HUDEP-2 (cell line): ENCODE measurements at regions not wholly inside any gene's neighbourhood (a gene's known extent, or its start where the extent isn't known, plus 50 kb on each side); places are given as distances from the start of the nearest gene placed in this dataset.
"Not testable (repeated sequence)": the region's sequence is repeated elsewhere in the genome, so short reads cannot be mapped to it uniquely, and the experiment has no call there.

Experiments
- DNase-seq, 76 experiments: peaks; one replicate each; lab custom pipeline; 2025; ENCODE audit not compliant: unreplicated experiment in 76 of 76; lab: John Stamatoyannopoulos, UW

DNA sequence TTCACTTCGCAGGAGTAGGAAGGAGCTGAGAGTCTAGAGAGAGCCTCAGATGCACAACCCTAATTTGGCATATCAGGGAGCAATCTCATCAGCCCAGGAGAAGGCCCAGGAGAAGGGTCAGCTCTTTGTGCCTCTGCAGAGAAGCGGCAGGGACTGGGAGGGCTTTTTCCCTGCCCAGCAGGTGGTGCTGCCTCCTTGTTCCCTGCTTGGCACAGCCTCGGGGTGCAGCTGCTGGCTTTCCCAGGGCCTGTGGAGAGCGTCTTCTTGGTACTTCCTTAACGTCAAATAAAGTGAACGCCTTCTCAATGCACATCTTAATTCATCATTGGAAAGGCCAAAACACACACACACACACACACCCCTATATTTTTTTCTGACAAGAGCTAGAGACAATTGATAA, 519.3 kb downstream of the GOLGA6L6 start:
- DNase-seq = not testable (repeated sequence)

- not testable (repeated sequence) for DNase-seq
These were observed 520.2 kb downstream of the GOLGA6L6 start for GRCh38 chr15:20021351-20021750.

- not testable (repeated sequence) for DNase-seq
These were observed 521.0 kb downstream of the GOLGA6L6 start for GRCh38 chr15:20020588-20020987.

DNA sequence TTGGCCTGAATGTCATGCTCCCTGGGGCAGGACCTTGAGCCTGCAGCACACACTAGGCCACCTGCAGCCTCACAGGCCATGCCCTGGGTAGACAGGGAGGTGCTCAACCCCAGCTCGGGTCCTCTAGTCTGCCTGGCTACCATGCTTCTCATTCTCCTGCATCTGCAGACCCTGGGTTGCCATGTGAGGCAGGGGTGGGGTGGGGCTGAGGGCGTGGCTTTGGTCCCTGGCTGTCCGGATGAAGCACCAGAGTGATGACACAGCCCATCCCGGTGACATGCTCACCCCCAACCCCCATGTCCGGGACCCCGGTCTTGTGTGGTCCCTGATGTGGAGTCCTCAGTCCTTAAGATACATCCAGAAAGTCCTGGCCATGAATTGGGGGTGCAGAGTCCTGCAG, 521.8 kb downstream of the GOLGA6L6 start:
- DNase-seq = not testable (repeated sequence)

DNA sequence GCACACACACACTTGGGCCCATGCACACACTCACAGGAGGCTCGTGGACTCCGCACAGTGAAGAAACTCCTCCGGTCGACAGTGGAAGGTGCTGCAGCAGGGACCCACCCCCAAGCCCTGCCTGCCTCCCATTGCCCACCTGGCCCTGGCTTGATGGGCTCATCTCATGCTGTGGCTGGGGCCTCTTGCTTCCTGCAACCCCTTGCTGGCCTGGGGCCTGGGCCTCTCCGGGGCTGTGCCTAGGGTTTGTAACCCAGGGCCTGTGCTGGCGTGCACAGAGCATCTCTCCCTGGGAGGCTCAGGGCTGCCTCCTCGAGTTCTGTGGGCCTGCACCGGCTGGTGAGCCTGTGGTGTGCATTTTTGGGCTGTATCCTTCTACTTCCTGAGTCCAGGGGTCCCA, 524.0 kb downstream of the GOLGA6L6 start:
- DNase-seq = not testable (repeated sequence)

DNA sequence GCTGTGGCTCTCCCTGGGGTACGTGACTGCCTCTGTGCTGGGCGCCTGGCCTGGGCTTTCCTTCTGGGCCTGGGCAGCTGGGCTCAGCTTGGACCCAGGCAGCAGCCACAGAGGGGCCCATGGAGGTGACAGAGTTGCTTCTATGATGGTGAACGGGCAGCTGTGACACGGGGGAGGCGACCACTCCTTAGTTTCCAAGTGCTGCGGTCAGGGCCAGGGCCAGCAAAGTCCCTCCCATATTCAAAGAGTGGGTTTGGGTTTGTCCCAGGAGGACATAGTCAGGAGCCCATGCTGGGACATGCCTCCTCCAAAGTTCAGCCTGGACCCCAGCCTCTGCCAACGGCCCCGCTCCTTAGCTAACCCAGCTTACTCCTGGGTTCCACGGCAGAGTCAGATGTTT, 524.7 kb downstream of the GOLGA6L6 start:
- not testable (repeated sequence) for DNase-seq

DNA sequence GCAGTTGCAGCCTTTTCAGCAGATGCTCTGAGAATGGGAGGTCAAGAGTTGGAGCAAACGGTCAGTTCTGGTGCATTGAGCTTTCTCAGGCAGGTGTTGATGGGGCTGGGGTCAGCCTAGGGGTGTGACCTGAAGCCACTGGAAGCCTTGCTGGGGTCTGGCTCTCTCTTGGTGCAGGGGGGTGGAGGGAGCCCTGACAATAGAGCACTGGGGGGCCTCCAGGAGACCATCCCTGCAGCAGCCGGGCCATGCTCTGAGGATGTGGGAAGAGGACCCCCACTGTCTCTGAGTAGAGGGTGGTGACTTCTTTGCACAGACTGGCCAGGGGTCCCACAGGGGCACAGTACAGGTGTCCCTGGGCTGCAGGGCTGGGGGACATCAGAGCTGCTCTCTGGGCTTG, 528.8 kb downstream of the GOLGA6L6 start:
- DNase-seq = not testable (repeated sequence)

DNA sequence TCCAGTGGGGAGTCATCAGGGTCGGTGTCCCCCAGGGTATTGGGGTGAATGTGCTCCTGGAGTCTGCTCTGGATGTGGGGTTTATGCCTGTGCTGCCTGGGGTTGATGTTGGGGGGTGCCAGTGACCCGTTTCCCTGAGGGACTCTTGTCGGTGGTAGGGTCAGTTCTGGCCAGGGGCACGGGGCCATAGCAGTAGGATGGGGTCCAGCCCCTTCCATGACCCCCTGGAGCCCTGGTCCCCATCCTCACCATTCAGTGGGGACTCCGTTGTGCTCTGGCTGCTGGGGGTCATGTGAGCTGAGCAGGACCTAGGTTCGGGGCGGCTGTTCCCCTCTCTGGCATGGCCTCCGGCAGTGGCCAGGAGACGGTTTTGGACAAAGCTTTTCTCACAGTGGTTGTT, 530.8 kb downstream of the GOLGA6L6 start:
- not testable (repeated sequence) for DNase-seq

- not testable (repeated sequence) for DNase-seq
These were observed 532.0 kb downstream of the GOLGA6L6 start for GRCh38 chr15:20009619-20010018.

- not testable (repeated sequence) for DNase-seq
These were observed 534.3 kb downstream of the GOLGA6L6 start for GRCh38 chr15:20007338-20007737.

GRCh38 chr15:20003471-20003870, 538.1 kb downstream of the GOLGA6L6 start:
- not testable (repeated sequence) for DNase-seq

DNA sequence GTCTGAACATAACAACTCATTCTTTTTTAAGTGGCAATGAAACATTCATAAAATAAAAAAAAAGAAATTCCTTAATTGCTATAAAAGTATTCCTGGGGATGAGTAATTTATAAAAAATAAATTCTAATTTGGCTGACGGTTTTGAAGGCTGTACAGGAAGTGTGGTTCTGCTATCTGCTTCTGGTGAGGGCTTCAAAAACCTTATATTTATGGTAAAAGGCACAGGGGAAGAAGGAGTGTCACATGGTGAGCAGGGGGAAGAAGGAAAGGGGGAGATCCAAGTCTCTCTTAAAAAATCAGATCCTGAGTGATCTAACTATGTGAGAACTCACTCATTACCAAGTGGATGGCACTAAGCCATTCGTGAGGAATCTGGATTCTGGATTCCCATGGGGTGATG, 539.0 kb downstream of the GOLGA6L6 start:
- not testable (repeated sequence) for DNase-seq

- DNase-seq = not testable (repeated sequence)
These were observed 544.9 kb downstream of the GOLGA6L6 start for GRCh38 chr15:19996574-19997194.

DNA sequence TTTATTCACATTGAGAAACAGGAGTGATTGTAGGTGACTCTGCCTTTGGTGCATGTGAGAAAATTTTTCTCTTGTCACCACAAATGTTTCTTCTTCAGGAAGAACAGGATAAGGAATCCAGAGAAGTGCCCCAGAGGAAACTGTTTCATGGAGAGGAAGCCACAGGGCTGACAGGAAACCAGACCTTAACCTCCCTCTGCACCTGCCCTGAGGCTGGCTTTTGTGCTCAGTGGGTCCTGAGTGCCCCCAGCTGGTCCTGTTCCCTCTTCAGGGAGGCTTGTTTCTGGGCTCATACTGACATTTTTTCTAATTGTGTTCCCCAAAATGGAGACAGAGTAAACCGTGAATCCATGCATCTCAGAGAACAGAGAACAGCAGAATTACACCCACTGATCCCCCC, 546.3 kb downstream of the GOLGA6L6 start:
- not testable (repeated sequence) for DNase-seq

DNA sequence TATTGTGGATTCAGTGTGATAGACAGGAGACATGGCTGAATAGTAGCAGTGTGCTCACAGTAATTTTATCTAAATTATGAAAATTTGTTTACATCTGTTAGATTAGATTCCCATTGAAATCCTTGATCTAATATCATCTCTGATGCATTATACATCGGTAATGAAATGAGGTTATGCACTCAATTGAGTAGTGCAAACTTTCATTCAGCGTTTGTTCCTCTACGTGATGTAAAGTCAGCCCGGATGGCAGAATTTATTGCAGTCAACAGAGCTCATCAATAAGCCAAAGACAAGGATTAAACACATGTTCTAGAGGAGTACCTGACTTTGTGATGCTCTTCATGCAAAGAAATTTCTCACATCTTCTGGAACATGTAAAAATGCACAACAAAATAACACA, 549.2 kb downstream of the GOLGA6L6 start:
- no peak for DNase-seq

DNA sequence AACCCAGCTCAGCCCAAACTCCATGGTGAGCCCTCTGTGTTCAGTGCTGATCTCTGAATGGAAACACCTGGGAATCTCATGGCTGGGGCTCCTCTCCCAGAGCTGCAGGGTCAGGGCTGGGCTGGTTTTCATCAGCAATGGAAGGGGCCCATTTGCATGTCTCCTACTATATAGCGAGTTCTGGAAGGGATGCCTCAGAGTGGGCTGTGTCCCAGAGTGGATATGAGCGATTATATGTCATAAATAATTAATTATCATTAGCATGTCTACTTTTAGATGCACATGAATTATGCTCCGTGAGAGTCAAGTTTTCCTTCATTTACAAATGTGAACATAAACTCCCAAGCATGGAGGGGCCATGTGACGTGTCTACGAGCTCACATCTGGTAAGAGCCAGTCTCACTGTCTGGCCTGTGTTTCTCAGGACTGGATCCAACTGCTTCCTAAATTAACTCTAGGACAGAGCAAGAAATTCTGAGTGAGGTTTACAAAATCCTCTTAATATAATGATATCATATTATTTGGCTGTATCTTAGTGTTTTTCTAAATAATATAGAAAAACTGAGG, 553.4 kb downstream of the GOLGA6L6 start:
- DNase-seq = no peak

DNA sequence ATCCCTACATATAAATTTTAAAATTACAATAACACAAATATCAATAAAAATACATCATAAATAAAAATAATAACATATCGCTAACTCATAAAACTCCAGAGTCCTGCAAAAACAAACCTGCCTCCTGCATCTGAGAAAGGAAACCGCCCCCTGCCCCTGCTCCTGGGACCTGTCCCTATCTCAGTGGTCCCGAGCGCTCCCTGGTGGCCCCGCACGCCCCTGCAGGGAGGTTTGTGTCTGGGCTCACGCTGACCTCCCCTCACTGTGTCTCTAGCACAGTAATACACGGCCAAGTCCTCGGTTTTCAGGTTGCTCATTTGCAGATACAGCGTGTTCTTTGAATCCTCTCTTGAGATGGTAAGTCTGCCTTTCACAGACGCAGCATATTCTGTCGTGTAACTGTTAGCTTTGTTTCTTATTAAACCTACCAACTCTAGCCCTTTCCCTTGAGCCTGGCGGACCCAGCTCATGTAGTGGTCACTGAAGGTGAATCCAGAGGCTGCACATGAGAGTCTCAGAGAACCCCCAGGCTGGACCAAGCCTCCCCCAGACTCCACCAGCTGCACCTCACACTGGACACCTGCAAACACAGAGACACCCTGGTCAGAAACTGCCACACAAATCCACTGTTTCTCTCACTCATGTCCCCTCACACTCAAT, 554.1 kb downstream of the GOLGA6L6 start:
- peak in 2 of 76 experiments; percentile 0 to 3 for DNase-seq

GRCh38 chr15:19984101-19984500, 557.5 kb downstream of the GOLGA6L6 start:
- DNase-seq = no peak

DNA sequence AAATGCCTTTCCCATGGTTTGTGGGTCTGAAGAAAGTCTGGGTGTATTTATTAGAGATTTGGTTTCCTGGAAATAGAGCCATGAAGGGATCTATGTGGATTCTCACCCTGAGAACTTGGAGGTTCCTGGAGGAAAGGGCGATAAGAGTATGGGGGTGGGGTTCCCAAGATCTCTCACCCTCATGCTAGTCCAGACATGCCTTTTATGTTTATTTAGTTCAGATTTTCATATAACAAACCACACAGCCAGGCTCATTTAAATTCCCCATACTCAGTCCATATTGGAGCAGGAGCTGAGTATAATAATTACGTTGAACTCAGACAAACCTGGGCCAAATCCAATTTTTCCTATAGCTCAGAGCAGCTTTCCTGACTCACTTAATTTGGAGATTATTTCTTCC, 566.6 kb downstream of the GOLGA6L6 start:
- no peak for DNase-seq

GRCh38 chr15:19973718-19974117, 567.9 kb downstream of the GOLGA6L6 start:
- no peak for DNase-seq

DNA sequence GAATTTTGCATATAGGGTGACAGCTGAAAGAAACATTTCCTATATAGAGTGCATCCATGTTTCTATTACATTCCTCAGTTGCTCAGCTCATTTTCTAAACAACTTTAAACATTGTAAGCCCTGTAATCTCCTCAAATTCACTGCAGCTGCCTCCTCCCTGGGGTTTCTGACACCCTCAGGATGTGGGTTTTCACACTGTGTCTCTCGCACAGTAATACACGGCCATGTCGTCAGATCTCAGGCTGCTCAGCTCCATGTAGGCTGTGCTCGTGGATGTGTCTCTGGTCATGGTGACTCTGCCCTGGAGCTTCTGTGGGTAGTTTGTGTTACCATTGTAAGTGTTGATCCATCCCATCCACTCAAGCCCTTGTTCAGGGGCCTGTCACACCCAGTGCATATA, 569.0 kb downstream of the GOLGA6L6 start:
- DNase-seq = not testable (repeated sequence)

GRCh38 chr15:19965574-19965973, 576.0 kb downstream of the GOLGA6L6 start:
- DNase-seq = not testable (repeated sequence)
